Bone marrow (tissue), 2 donors: ENCODE measurements at regions not wholly inside any gene's neighbourhood (a gene's known extent, or its start where the extent isn't known, plus 50 kb on each side); places are given as distances from the start of the nearest gene placed in this dataset.

Experiments
- DNase-seq, 2 donors: peaks; one replicate each; lab custom pipeline; 2025; lab: John Stamatoyannopoulos, UW

DNA sequence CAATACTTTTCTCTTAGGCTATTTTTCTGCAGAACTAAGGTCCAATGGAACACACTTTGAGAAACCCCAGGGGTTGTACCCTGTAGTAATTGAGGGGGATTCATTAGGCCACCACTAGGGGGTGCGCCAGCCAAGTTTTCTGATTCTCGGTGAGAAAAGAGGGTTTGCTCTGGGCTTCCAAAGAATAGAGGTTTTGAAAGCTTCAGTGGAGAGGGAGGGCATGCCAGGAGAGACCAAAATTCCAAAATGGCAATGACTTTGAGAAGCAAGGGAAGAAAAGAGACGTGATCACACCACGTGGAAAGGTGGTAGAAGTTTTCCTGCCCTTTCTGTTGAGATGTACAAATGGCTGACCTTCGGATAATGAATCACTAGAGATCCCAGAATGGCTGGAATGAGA lies 323.3 kb downstream of the RPS6KC1 start:
- peak; percentile 5 to 13 for DNase-seq

GRCh38 chr1:213375002-213375401 lies 324.0 kb downstream of the RPS6KC1 start:
- DNase-seq = no peak

DNA sequence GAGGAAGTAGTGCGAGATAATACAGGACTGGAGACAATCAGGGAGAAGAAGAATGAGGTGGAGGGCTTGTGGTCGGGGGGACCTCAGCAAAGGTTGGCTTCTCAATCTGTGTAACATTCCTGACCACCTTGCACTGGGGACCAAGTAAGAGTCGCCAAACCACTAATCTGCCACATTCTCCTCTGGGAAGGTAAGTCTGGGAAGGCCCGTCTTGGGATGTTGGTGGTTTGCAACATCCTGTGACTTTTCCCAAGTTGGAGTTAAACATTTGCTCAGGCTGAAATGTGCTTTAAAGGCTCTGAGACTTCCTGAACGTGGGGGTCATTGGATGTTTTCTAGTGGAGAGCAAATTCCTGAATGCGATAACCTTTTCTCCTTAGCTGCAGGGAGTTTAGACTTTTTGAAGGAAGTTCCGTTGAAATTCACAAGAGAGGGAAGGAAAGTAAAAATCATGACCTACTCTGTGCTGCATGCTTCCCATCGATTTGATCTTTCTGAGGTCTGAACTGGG lies 325.9 kb downstream of the RPS6KC1 start:
- DNase-seq = no peak

DNA sequence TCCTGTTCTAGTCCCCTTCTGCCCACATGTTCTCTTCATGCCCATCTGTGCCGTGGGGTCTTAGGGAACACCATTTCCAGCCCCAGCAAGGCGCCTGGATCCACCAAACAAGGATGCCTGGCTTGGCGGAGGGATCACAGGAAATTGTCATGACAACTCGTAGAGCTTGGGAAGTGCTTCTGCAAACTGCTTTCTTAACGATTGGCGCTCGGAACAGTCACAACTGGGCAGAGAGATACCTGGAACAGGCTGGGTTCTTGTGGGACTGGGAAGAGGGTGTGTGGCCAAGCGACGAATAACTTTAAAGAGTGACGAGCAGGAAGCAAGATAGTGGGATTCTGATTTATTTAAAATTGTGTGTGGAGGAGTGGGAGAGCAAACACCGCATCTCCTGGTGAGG lies 329.8 kb downstream of the RPS6KC1 start:
- no peak for DNase-seq

DNA sequence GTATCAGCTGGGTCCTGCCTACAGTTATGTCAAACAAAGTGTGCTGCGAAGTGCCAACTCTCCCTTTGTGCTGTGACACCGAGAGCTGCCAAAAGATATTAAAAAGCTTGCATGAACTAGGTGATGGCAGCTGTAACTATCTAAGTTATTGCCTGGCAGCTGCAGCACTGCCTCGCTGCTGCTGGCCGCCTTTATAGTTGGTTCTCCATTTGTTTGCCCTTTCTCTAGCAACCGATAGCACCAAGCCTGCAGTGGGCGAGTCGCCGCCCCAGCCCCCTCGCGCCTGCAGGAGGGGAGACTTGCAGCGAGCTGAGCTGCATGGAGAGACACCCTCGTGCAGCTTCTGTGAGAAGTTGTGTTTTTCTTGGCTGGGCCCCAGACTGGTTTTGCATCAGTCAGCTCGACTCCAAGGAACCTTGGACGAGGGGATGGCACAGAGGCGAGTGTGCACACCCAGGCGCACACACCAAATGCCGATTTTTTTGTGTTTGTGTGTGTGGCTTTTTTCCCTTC lies 330.6 kb downstream of the RPS6KC1 start:
- DNase-seq = no peak

GRCh38 chr1:213383465-213383864 lies 332.4 kb downstream of the RPS6KC1 start:
- DNase-seq = no peak

DNA sequence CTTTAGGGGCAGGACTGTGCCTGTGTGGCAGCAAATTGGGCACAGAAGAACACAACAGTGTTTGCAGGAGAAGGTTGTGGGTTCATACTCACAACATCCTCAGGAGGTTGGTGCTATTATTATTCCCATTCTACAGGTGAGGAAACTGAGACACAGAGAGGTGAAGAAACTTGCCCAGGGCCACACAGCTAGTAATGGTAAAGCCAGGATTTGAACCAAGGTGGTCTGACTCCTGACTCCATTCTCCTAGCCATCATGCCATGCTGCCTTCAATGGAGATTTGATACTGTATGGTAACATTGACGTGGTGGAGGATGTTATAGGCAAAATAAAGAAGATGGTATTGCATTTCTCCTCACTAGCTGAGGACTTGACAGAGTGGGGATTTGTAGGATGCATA lies 334.2 kb downstream of the RPS6KC1 start:
- DNase-seq = no peak

DNA sequence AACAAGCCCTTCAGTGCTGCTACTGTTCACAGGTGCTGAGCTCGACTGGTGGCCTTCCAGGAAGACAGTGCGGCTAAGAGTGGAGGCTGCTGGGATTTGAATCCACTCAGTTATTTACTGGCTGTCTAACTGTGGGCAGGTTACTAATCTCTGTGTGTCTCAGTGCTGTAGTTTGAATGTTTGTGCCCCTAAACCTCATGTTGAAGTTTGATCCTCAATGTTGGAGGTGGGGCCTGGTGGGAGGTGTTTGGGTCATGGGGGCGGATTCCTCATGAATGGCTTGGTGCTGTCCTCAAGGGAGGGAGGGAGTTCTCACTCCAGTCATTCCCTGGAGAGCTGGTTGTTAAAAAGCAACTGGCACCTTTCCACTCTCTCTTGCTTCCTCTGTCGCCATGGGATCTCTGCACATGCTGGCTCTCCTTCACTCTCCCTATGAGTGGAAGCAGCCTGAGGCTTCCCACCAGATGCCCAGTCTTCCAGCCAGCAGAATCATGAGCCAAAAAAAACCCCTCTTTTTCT lies 334.8 kb downstream of the RPS6KC1 start:
- no peak for DNase-seq

GRCh38 chr1:213387380-213388015 lies 336.5 kb downstream of the RPS6KC1 start:
- DNase-seq = no peak

DNA sequence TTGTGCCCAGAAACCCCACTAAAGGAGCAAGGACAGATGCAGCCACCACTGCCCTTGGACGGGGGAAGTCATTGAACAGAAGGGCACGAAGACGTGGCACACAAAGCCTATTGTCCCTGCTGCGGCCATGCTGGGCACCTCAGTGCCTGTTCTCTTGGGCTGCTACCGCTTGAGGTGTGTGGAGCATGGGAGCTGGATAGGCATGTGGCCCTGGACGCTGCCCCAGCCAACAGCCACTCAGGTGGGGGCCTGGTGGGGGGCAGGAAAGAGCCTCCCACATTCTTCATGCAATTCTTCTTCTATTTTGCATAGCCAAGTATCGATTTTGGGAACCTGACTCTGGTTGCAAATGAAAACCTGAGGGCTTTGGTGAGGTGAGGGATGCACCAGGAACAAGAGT lies 337.2 kb downstream of the RPS6KC1 start:
- DNase-seq = no peak

DNA sequence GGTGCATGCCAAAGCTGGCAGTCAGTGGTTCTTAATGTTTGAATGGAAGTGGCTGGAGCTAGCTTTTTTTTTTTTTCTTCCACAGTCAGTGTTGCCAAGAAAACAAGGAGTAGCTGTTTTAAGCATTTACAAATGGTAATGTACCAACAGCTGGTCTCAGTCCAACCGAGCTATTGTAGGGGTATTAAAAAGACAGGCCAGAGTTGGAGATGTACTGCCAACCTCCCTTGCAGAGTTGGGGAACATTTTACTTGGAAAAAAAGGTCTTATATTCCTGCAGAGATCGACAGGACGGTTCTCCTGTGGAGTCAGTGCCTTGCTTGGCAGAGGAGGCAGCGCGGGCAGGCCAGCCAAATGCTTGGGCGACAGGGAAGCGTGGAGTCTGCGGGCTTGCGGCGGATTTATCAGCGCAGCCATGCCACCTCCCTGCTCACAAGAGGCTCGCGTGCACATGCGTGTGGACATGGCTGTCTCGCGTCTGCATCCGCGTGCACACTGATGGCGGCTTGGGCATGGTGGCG lies 338.1 kb downstream of the RPS6KC1 start:
- no peak for DNase-seq

- no peak for DNase-seq
Observed at GRCh38 chr1:213391445-213391844, 340.4 kb downstream of the RPS6KC1 start.

DNA sequence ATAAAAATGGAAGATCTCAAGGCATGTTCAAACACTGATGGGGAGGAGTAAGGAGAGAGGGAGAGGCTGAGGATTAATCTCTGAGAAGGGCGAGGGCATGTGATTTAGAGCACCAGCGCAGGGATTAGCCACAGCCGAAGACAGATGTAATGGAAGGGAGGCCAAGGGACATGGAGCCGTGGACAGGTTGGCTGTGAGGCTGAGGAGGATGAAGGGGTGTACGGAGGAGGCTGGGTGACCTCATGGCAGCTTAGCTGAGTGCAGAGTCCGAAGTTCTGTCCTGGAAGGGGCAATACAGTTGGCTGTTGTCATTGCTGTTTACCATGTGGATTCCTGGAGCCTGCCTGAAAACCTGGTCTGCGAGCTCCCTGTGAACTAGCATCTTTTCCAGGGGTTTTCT lies 342.8 kb downstream of the RPS6KC1 start:
- DNase-seq = no peak

- DNase-seq = no peak
Observed at GRCh38 chr1:213394837-213395236, 343.8 kb downstream of the RPS6KC1 start.

- DNase-seq = no peak
Observed at GRCh38 chr1:213397638-213398037, 346.6 kb downstream of the RPS6KC1 start.

DNA sequence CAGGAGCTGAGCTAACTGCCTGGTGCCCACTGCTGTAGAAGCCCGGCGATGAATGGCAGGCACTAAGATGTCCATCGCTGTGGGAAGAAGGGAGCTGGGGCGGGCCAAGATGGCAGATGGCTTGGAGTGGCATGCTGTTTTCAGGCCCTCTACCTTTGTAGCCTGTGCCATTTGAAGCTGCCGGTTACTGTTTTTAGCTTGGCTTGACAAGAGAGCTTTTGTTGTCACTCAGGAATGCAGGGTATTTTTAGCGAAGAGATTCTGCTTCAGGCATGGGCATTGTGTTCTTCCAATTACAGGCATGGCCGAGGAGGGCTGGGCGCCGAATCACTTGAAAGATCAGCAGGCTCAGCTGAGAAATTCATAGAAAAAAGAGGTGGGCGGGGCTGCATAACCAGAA lies 348.7 kb downstream of the RPS6KC1 start:
- DNase-seq = no peak

DNA sequence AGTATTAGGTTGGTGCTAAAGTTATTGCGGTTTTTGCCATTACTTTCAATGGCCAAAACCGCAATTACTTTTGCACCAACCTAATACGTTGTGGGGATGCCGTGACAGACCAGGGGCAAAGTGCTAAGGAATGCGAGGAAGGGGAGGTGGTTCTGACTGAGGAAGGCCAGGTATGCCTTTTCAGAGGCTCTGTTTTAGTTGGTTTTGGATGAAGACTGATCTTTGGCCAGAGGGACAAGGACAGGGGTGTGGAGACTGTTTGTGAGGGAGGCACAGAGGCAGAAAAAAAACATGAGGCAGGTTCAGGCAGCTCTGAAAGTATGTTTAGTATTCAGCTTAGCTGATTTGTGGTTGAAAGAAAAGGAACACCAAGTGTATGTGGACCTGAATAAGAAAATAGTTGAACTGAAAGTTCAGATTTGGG lies 358.2 kb downstream of the RPS6KC1 start:
- DNase-seq = no peak

DNA sequence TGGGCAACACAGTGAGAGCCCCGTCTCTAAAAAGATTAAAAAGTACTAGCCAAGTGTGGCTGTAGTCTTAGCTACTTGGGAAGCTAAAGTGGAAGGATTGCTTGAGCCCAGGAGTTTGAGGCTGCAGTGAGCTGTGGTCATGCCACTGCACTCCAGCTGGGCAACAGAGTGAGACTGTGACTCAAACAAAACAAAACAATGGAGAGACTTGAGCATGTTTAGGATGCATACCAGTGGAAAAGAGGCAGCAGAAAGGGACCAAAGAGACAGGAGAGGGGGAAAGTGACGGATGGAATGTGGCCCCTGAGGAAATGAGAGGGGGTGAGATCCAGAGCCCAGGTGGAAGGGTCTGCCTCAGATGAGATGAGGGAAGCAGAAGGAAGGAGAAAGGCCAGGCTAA lies 358.9 kb downstream of the RPS6KC1 start:
- DNase-seq = no peak

DNA sequence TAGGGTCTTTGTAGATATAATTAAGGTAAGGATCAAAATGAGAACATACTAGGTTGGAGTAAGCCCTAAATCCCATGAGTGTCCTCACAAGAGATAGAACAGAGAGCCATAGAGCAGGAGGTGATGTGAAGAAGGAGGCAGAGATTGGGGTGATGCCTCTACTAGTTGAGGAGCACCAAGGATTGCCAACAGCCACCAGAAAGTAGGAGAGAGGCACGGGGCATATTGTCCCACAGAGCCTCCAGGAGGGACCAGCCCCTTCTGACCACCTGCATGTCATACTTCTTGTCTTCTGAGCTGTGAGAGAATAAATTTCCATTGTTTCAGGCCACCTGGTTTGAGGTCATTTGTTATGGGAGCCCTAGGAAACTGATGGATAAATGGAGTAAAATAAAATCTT lies 363.3 kb downstream of the RPS6KC1 start:
- DNase-seq = no peak

DNA sequence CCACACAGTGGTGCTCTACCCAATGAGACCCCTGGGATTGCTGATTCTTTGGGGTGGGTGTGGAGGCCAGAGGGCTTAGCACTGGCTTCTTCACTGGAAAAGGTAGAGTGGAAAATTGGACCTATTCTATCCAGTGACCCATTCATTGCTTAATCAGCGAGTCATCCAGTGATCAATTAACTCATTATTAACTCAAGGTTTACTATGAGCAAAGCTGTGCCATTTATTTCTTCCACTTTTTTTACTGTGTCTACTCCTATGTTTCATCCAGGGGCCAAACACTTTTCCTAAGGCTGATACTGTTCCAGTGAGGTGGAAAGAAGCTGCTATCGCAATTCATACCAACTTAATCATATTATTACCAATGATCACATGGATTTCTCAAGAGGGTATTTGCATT lies 363.9 kb downstream of the RPS6KC1 start:
- no peak for DNase-seq

- no peak for DNase-seq
Observed at GRCh38 chr1:213415691-213416380, 364.8 kb downstream of the RPS6KC1 start.

DNA sequence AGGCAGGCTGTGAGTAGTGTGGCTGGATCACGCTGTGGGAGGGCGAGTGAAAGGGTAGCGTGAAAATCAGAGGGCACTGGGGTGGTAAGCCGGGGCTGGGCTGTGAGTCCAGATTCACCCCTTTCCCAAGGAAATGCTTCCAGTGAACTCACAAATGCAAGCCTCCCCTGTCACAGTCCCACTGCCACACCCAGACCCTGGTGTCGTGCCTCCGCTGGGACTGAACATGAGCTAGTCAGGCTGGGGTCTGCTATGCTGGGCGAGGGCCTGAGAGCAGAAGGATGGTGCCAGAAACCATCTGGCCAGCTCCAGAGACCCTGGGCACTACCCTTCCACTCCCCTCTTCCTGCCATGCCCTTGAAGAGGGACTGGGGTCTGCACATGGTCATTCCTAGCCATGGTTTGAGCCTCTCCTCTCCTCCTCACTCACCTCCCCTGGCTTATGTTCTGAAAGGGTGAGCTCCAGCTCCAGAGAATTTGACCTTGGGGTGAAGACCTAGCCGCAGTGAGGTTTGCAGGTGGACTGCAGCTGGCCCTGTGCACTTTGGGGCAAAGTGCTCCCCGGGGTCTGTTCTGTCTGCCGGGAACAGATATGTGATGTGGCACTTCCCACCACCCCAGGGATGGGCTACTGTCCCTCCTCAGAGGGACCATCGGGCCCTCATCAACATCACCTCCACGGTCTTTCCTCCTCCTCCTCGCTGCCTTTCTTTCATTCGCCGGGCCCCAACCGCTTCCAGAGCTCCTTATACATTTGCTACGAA lies 365.6 kb downstream of the RPS6KC1 start:
- no peak for DNase-seq
